Kidney tubule cell (primary cell): ENCODE measurements at regions not wholly inside any gene's neighbourhood (a gene's known extent, or its start where the extent isn't known, plus 50 kb on each side); places are given as distances from the start of the nearest gene placed in this dataset.
"Not testable (repeated sequence)": the region's sequence is repeated elsewhere in the genome, so short reads cannot be mapped to it uniquely, and the experiment has no call there.

Source experiments
- DNase-seq: peaks from one replicate; pipeline ENCODE4 v3.0.0-alpha.2; 2018; ENCODE audit warnings: low spot score

DNA sequence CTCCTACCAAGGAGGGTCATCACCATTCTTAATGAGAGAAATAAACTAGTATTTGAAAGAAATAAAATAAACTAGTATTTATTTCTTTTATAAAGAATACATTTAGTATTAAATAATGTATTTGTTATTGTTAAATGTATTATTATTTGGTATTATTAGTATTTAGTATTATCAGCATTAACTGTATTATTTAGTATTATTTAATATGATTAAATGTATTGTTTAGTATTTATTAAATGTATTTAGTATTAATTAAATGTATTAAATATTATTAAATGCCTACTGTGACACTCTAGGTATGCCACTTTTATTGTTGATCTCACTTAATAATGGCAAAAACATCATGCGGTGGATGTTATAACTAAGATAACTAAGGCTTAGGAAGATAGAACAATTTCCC is 353.6 kb upstream of the MAP2 start:
- no peak for DNase-seq

DNA sequence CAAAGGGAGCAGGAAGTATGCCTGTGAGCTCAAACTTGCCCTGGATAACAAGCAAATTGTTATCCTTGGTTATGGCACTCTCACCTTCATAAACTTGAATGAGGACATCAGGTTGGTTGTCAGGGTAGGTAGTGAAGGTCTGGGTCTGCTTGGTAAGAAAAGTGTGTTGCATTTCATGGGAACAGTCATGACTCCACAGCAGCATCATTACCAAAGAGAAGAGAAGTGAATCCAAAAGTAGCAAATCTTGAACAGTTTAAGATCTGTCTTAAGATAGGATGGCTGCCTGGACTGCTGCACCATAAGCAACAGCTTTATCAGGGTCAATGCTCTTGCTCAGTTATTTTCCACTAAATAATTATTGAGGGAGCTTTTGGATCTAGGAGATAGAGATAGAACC is 350.7 kb upstream of the MAP2 start:
- no peak for DNase-seq

DNA sequence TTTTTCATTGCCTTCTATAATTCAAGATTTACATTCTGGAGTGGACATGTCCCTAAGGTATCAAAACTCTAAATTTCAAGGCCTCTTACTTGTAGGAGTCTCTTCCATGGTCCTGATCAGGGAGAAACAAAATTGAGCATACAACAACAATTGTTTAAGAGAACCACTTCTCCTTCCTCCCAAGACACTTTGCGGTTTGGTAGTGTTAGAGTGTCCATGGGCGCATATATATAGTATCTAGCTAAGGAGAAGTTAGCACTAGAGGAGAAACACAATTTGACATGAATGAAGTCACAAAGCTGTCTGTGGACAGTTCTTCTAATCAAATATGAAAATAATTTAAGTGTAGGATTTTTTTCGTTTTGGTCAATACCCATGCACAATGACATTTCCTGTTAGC is 349.1 kb upstream of the MAP2 start:
- DNase-seq, result no peak

GRCh38 chr2:209076151-209076550 is 347.7 kb upstream of the MAP2 start:
- peak; percentile 72 for DNase-seq

DNA sequence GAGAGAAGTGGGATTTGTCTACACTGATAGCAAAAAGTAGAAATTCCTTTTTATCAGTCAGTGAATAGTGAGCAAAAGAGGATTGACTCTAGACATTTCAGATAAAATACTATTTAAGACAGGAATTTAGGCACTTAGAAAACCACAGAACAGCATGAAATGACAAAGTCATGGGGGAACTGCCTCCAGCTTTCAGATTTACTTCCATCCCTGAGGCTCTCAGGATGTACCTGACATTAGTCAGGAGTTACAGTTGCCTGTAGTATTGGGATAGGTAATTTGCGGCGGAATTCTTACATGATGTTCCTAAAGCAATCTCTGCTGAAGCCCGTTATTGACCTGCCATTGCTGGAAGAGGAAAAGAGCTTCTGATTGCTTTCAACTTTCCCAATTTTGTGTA is 337.1 kb upstream of the MAP2 start:
- DNase-seq, result no peak

DNA sequence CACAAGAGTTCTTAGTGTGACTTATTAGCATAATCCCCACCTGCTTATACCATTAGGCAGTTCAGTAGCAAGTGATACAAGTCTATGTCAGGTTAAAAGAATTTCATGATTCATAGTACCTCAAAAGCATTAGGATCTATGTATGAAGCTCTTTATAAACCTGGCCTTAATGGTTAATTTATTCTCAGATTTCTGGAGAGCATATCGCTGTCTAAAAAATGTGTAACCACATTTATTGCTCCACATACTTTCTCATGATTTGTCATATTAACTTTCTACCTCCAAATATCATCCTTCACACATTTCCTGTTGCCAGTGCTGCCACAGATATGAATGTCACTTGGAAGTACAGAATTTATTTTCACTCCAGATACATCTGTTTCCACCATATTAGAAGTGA is 332.8 kb upstream of the MAP2 start:
- peak; percentile 96 for DNase-seq

- DNase-seq, result peak; percentile 50
Measured at GRCh38 chr2:209094221-209094620, 329.6 kb upstream of the MAP2 start.

- no peak for DNase-seq
Measured at GRCh38 chr2:209095432-209095831, 328.4 kb upstream of the MAP2 start.

GRCh38 chr2:209097168-209097567 is 326.7 kb upstream of the MAP2 start:
- no peak for DNase-seq

DNA sequence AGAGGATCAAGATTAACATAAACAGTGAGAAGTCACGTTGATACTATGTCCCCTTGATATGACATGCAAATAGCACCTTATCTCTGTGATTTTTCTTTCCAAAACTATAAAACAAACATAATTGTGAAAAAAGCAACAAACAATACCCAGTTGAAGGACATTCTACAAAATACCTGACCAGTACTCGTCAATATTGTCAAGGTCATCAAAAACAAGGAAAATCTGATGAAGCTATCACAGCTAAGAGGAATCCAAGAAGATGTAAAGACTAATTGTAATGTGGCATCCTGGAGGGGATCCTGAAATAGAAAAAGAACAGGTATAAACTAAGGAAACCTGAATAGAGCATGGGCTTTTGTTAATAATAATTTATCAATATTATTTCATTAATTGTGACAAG is 321.5 kb upstream of the MAP2 start:
- DNase-seq, result no peak

GRCh38 chr2:209113026-209113425 is 310.8 kb upstream of the MAP2 start:
- no peak for DNase-seq

DNA sequence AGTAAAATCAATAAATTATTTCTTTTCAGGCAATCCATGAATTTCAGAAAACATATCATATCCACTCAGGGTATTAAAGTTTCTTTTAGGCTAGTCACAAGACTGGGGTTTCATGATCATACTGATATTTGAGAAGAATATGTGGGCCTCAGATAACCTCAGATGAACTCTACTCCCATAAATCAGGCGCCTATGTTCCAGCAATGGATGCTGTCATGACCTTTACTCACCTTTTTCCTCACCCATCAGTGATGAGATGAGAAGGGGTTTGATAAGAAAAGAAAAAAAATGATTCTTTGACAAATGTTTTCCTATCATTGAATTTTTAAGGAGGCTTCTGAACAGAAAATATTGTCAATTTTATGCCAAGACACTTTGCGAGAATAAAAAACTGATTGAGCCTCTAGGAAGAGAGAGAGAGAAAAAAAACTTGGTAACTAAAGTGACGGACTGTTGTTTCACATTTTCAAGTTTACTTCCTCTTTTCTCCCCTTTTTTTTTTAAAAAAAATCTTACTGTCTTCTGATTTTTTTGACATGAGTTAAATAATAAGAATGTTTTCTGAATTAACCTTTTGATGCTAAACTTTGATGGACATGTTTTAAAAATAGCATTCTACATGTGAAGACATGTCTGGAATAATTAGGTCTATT is 309.1 kb upstream of the MAP2 start:
- DNase-seq, result no peak

- no peak for DNase-seq
Measured at GRCh38 chr2:209121691-209122090, 302.2 kb upstream of the MAP2 start.

GRCh38 chr2:209125291-209125690 is 298.6 kb upstream of the MAP2 start:
- DNase-seq, result no peak

DNA sequence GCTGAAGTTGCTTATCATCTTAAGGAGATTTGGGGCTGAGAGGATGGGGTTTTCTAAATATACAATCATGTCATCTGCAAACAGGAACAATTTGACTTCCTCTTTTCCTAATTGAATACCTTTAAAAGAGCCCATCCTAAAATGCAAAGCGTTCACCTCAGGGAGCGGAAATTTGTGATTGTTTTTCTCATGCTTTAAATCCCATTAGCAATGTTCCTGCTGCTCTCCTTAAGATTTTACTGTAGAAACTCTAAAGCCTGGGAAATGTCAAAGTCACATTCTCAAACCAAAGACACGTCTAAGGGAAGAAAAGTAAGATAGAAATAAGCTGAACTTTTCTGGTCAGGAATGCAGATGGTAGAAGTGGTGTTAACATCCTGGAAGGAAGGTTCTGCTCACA is 285.8 kb upstream of the MAP2 start:
- DNase-seq, result no peak

GRCh38 chr2:209141142-209141541 is 282.7 kb upstream of the MAP2 start:
- DNase-seq, result peak; percentile 4

- no peak for DNase-seq
Measured at GRCh38 chr2:209141818-209142217, 282.0 kb upstream of the MAP2 start.

- DNase-seq, result not testable (repeated sequence)
Measured at GRCh38 chr2:209145220-209145691, 278.6 kb upstream of the MAP2 start.

DNA sequence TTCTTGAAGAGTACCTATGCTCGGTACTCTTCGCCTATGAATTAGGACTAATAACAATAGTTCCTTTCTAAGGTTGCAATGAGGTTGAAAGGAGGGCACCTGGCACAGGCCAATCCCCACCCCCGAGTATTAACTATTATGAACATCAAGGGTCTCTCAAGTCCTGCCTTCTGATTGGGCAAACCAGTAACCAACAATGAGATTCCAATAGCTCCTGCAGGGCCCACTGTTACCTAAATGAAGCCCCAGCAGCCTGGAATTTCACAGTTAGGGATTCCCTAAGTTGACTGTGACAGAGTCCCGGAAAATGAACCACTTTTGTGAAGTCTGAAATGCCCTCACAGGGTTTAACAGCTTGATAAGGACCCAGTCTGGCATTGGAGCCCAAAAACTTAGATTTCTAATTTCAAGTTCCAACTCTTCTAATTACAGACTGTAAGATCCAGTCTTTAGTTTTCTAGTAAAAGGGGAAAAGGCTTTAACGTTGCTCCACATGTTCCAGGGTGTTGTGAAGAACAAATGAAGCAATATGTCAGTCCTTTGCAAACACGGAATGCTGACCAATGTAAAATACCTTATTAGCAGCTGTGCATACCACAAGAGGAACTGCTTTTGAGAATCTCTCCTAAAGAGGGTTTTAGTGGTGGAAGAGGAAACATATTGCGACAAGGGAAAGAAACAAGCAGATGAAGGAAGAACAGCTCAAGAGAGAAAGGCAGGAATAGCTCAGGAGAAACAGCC is 277.7 kb upstream of the MAP2 start:
- DNase-seq, result no peak

DNA sequence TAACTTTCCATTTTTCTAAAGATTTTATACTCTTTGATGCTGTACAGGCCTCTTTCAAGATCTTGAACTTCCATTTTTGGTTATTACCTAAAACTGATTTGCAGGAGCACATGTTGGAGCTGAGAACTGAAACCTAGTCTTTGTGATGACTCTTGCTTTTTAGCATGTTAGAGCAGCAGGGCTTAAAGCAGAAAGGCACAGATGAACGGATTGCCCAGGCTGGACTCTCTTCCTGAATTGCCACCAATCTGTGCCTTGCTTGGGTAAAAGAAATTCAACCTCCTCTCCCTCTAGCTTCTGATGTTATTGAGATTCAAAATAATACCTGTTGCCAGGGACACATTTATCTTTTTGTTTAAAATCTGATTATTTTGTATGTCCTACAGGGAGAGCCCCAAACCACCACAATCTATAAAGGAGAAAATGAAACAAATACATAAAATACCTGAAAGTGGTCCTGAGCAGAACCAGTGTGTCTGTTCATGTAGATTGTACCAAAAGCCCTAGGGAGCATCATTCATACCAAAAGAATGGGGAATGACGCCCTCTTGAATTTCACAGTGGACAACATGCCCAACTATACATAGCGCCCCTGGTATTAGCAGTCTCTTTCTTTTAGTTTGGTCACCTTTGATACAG is 277.0 kb upstream of the MAP2 start:
- no peak for DNase-seq

DNA sequence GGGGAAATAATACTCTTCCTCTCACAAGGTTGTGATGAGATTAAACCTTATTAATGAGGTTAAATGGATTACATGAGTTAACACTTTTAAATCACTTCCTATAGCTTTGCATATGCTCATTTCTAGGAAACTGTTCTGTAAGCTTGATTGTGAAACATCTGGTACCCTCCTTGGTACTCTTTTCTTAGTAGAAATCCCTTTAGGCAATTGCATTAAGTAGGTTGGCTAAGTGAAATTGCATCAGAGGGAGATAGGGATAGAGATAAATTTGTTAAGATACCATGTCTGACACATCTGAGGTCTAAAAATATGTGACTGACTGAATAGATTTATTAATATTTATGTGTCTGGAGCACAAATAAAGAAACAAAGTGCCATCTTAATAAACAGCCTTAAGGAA is 275.9 kb upstream of the MAP2 start:
- no peak for DNase-seq

GRCh38 chr2:209160800-209161588 is 262.9 kb upstream of the MAP2 start:
- DNase-seq, result no peak

- no peak for DNase-seq
Measured at GRCh38 chr2:209162129-209162528, 261.7 kb upstream of the MAP2 start.
